ENCODE measurements at regions not wholly inside any gene's neighbourhood (a gene's known extent, or its start where the extent isn't known, plus 50 kb on each side); places are given as distances from the start of the nearest gene placed in this dataset.

GRCh38 chr17:74148901-74149596 lies 54.4 kb upstream of the RPL38 start:
- Mint-ChIP-seq H3K27ac (no peak overlapping the region), H3K36me3 (ENCODE audit: low read depth) (no peaks in the 10 kb centered on the region), H3K4me3 (no peak overlapping the region), H3K27me3 (ENCODE audit: low read depth) (peaks cover 3% of the 10 kb centered on the region), H3K4me1 (ENCODE audit: low read depth) (no peaks in the 10 kb centered on the region), H3K9me3 (peaks cover 8% of the 10 kb centered on the region)
- no peak for DNase-seq (ENCODE audit: low spot score)

- Mint-ChIP-seq H3K36me3 (ENCODE audit: low read depth) (no peaks in the 10 kb centered on the region), H3K9me3 (peaks cover under 1% of the 10 kb centered on the region), H3K4me3 (no peak overlapping the region), H3K27ac (no peak overlapping the region), H3K4me1 (ENCODE audit: low read depth) (no peaks in the 10 kb centered on the region), H3K27me3 (ENCODE audit: low read depth) (peaks cover 3% of the 10 kb centered on the region)
- no peak for DNase-seq (ENCODE audit: low spot score)
Observed at GRCh38 chr17:74149597-74150427, 53.7 kb upstream of the RPL38 start.

- Mint-ChIP-seq H3K4me3 (no peak overlapping the region), H3K27ac (no peak overlapping the region), H3K36me3 (ENCODE audit: low read depth) (no peaks in the 10 kb centered on the region), H3K9me3 (no peaks in the 10 kb centered on the region), H3K27me3 (ENCODE audit: low read depth) (peaks cover 3% of the 10 kb centered on the region), H3K4me1 (ENCODE audit: low read depth) (no peaks in the 10 kb centered on the region)
- DNase-seq (ENCODE audit: low spot score), result no peak
Observed at GRCh38 chr17:74150428-74151025, 53.0 kb upstream of the RPL38 start.

GRCh38 chr17:74151551-74152315 lies 51.7 kb upstream of the RPL38 start:
- no peak overlapping the region for H3K4me3 Mint-ChIP-seq
- peaks cover 3% of the 10 kb centered on the region for H3K27me3 Mint-ChIP-seq (ENCODE audit: low read depth)
- no peak for DNase-seq (ENCODE audit: low spot score)
- H3K4me1 Mint-ChIP-seq (ENCODE audit: low read depth), result no peaks in the 10 kb centered on the region
- H3K36me3 Mint-ChIP-seq (ENCODE audit: low read depth), result no peaks in the 10 kb centered on the region
- no peaks in the 10 kb centered on the region for H3K9me3 Mint-ChIP-seq
- no peak overlapping the region for H3K27ac Mint-ChIP-seq

- Mint-ChIP-seq H3K4me1 (ENCODE audit: low read depth) (no peaks in the 10 kb centered on the region), H3K9me3 (no peaks in the 10 kb centered on the region), H3K36me3 (ENCODE audit: low read depth) (no peaks in the 10 kb centered on the region), H3K27ac (no peak overlapping the region), H3K4me3 (no peak overlapping the region), H3K27me3 (ENCODE audit: low read depth) (peaks cover 3% of the 10 kb centered on the region)
- no peak for DNase-seq (ENCODE audit: low spot score)
Observed at GRCh38 chr17:74152591-74153455, 50.7 kb upstream of the RPL38 start.

- DNase-seq (ENCODE audit: low spot score), result no peak
- Mint-ChIP-seq H3K36me3 (ENCODE audit: low read depth) (no peaks in the 10 kb centered on the region), H3K4me1 (ENCODE audit: low read depth) (no peaks in the 10 kb centered on the region), H3K27ac (no peak overlapping the region), H3K4me3 (no peak overlapping the region), H3K9me3 (no peaks in the 10 kb centered on the region), H3K27me3 (ENCODE audit: low read depth) (peaks cover 3% of the 10 kb centered on the region)
Observed at GRCh38 chr17:74153456-74153810, 50.0 kb upstream of the RPL38 start.
